Fibroblast of skin of abdomen (primary cell): ENCODE measurements at regions not wholly inside any gene's neighbourhood (a gene's known extent, or its start where the extent isn't known, plus 50 kb on each side); places are given as distances from the start of the nearest gene placed in this dataset.

Source experiments
- DNase-seq: peaks from one replicate; pipeline ENCODE4 v3.0.0-alpha.2; 2013

- no peak for DNase-seq
Measured at GRCh38 chr11:110776081-110776480, 63.8 kb upstream of the ARHGAP20 start.

- DNase-seq, result no peak
Measured at GRCh38 chr11:110774138-110775014, 62.1 kb upstream of the ARHGAP20 start.

GRCh38 chr11:110773442-110773841 is 61.2 kb upstream of the ARHGAP20 start:
- DNase-seq, result no peak

- DNase-seq, result no peak
Measured at GRCh38 chr11:110772863-110773262, 60.6 kb upstream of the ARHGAP20 start.

GRCh38 chr11:110766316-110766715 is 54.1 kb upstream of the ARHGAP20 start:
- DNase-seq, result no peak

GRCh38 chr11:110764485-110764884 is 52.2 kb upstream of the ARHGAP20 start:
- DNase-seq, result no peak

- peak; percentile 48 for DNase-seq
Measured at GRCh38 chr11:110763249-110764011, 51.2 kb upstream of the ARHGAP20 start.

GRCh38 chr11:110762590-110762989 is 50.4 kb upstream of the ARHGAP20 start:
- DNase-seq, result no peak
